IPS-NIHi11 (cell line): ENCODE measurements at regions not wholly inside any gene's neighbourhood (a gene's known extent, or its start where the extent isn't known, plus 50 kb on each side); places are given as distances from the start of the nearest gene placed in this dataset.
A peak's percentile ranks its signal among the peaks of the same experiment; 100 is the strongest.

Source experiments
- DNase-seq: peaks from one replicate; pipeline ENCODE4 v3.0.0; 2012; ENCODE audit warnings: mixed read lengths, low spot score

DNA sequence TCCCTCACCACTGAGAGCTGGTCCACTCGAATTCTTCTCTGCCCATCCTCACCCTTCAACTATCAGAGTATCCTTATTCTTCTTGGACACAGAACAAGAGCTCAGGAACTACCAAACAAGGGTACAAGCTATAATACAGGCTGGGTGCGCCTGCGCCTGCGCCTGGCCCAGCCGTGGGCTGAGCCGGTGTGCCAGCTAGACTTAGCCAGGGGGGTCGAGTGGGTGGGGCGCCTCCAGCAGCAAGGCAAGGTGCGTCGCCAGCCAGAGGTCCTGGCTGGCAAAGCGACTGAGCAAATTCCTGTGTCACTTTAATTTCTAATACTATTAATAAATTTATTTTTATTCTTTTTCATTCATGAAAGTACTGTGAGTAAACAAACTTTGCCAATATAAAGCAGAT lies 1072.6 kb upstream of the PIK3C3 start:
- DNase-seq, result no peak

DNA sequence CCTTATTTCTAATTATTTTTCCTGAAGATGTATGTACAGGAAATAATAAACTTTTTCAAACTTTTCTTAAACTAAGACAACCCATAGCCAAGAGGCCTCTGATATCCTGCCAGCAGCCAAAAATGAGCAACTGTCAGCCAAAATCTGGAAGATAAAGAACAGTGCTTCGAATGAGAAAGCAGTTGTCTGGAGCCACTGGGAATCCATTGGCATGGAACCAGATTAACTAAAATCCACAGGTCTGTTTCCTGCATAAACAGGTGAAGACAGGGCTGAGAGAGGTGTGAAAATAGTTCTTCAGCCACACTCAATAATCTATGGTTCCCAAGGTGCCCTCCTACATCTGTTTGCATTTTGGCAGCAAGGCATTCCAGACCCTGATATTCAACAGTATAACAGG lies 1076.7 kb upstream of the PIK3C3 start:
- peak; percentile 18 for DNase-seq

DNA sequence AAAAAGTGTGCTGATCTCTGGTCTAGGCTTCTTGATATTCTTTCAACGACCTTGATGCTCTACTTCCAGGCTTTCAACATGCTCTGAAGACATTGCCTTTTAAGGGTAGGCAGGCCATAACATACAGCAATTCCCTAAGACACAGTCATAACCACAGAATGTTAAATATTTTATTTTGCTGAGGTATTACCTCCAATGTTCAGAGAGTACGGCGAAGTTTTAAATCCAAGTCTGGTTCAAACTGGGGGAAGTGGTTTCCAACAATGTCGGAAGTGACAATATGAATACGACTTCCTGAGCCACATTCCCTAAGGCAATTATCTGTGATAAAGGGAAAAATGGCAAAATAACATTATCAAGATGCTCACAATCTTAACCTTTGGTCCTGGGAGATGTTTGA lies 1077.9 kb upstream of the PIK3C3 start:
- DNase-seq, result no peak

DNA sequence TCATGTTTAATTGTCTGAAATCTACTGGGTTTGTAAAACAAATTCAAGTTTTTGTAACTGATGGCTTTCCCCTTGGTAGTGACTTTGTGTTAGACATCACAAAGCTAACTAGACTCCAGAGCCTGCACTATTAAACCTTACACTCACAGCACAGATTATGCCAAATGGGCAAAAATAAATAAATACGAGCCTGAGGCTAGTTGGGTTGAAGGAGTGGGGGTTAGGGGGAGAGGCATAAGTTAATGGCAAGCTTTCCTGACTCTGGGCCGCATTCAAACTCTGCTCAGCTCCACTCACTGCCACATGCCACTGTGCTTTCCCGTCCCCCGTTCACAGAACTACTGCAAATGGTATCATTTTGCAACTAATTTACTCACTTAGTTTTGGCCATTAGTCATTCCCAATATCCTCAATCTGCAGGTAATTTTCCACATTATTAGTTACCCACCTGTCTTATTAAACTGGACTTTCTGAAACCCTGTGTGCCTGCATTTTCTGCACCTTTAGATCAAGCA lies 1079.9 kb upstream of the PIK3C3 start:
- no peak for DNase-seq

DNA sequence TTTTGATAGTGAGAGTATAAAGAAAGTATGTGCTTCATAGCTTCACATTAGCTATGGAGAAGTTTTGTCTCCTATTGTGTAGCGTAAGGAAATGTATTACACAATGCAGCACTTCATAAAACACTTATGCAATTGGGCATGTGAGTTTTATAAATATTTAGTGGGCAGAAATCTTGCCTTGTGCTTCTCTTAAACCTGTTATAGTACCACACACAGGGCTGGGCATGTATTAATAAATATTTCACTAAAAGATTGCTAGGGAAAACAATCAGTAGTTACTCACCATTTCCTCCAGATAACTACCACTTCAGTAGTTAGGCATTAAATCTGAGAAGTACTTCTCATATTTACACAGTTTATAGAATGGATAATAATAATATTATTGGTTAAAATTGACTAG lies 1080.8 kb upstream of the PIK3C3 start:
- no peak for DNase-seq

DNA sequence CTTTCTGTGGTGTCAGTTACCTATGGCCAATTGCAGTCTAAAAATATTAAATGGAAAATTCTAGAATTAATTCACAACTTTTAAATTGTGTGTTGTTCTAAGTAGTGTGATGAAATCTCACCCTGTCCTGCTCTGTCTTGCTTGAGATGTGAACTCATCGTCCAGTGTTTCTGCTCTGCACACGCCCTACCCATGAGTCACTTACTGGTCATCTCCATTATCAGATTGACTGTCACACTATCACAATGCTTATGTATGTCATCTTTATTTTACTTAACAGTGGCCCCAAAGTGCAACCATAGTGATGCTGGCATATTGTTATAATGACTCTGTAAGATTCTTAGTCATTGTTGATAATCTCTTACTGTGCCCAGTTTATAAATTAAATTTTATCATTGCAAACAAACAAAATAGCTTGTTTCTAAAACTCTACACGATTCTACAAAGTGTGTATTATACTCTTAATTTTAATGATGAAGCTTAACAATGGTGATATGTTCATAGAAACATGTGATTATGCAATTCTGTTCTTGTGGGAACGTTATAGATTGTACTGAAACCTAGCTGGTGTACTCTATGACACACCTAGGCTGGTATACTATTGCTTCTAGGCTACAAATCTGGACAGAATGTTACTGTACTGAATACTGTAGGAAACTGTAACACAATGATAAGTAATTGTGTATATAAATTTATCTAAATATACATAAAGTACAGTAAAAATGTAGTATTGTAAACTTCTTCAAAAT lies 1086.8 kb upstream of the PIK3C3 start:
- DNase-seq, result no peak

DNA sequence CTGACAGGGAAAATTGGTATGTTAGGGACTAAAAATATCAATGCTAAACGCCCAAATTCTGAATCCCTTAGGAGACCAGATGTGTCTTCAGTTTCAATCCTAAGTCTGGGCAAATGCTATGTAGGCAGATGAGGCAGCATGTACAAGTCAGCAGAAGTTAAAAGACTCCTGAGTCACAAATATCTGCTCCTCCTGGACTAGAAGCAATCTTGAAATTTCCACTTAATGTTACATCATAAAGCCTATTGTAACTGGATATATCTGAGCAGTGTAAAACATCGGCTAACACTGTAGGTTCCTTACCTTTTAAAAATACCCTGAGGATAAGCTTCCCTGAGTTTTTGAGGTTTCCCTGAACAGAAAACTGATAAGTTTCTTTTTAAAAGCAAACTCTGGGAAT lies 1087.6 kb upstream of the PIK3C3 start:
- DNase-seq, result no peak

DNA sequence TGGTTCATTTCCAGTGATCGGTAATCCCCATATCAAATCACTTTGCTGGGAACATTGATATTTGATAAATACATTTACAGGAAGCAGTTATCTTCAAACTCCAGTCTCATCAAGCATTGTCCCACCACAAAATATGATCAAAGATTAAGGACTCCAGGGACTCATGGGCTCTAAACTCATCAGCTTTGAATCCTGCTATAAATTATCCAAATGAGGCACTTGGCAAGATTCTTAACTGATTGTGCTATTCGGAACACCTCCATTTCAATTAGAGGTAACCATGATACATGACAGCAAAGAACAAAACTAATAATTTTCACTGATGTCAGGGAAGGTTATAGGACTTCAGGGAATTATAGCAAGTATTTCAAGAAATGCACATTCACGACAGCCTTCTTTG lies 1088.1 kb upstream of the PIK3C3 start:
- no peak for DNase-seq

DNA sequence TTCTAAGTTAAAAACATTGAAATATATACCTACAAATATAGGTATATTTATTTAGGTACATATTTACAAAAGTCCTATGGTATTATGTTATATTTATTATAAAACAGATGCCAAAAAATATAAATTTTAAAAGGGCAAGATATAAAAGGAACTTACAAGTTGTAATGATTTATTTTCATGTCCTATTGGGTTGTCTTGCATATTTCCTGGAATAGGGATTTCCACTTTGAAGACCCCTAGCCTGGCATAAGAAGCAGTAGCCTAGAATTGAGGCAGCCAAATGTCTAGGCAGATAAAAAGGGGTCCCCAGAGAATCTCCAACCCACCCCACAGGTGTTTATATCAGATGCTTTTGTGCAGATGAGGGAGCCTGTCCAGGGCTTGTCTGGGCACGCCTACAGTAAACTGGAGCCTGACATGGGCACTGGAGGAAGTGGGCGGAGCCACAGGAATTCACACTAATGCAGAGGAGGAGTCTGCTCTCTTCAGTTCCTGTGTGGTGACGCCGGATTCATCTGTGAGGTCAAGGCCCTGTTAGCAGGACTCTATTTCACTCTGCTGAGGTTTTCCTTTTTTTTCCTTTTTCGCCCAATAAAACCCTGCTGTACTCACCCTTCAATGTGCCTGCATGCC lies 1088.9 kb upstream of the PIK3C3 start:
- no peak for DNase-seq

DNA sequence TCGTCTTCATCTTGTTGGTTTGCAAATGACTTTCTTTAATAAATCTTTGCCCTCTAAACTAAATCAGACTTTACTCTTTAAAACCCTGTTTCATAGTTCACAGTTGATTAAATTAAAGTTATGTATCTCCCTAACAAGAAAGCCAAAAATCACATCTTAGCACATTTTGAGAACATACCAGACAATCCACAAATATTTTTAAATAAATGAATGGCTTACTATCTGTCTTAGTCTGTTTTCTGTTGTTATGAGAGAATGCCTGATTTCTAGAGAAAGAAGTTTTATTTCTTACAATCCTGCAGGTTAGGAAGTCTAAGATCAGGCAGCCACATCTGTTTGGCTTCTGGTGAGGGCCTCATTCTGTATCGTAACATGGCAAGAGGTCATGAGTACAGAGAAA lies 1090.2 kb upstream of the PIK3C3 start:
- no peak for DNase-seq

DNA sequence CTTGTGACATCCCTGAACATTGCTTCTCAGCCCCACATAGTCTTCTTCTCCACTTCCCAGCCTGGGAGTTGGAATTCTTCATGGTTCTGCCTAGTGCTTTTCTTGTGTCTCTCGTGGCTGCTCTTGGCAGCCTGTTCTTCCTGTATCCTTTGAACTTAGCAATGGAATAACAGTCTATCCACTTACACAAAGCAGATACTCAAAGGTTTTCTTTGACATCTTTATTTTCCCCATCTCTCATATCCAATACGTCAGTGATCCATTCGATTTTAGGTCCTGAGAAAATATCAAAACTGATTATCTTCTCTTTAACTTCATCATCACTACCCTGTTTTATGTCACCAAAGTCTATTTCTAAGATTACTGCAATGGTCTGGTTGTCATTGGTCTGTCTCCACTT lies 1091.2 kb upstream of the PIK3C3 start:
- no peak for DNase-seq

DNA sequence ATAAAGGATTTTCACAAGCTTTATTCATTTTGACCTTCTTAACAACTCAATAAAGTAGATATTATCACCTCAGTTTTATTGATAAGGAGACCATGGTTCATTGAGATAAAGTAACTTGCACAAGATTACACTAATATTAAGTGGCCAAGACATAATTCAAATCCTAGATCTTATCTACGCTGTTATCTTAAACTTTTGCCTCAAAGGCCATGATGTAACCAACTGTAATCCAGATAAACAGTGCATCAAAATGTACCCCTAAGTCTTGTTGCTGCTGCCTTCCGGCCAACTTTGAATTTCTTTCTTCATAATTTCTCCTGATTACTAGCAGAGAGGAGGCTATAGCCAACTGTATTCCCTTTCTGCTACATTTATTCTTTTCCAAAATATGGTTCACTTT lies 1094.8 kb upstream of the PIK3C3 start:
- DNase-seq, result no peak

DNA sequence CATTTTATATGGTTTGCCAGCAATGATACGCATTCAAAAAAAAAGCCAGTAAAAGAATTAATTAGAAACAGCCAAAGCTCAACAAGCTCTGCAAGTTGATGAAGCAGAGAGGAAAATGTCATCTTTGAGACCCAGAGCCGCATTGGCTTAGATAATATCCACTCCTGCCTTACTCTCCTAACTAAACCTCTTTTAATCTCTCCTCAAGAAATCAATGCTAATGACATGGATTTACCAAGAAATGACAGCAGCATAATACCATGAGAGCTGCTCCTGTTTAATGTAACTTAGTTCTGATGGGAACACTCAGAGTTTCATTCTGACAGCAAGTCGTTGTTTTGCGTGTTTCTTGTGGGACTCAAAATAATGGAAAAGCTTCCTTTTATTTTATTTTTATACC lies 1099.4 kb upstream of the PIK3C3 start:
- no peak for DNase-seq

DNA sequence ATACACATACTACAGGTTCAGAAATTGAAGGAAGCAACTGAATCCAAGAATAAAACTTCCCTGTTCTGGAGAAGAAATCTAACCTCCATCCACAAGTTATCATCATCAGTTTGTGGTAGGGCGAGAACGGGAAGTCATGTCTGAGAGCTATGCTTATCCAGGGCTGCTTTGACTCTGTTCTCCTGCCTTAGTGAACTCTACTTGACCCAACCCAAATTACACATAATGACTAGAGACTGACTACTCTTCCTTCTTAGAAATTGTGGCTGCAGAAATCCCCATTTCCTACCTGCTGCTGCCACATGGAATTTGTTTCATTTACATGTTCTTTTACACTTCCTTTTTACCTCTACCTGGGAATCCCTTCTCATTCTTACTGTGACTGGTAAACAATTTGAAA lies 1102.6 kb upstream of the PIK3C3 start:
- no peak for DNase-seq

DNA sequence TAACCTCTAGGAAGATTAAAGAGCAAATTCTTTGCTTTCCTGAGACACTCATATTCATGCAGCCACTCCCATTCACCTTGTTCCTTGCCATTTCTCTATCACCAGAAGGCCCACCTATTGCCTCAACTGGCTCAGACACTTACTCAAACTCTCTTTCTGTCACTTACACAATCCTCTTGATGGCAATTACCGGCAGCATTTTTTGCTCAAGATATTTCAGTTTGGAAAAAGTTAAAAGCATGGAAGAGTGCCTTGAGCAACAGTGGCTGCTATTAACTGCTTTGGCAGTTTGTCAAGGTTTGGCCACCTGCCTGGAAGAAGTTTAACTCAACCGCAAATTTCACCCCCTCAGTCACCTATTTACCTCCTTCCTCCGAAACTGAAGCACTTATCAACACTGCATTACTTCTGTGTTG lies 1104.0 kb upstream of the PIK3C3 start:
- no peak for DNase-seq

DNA sequence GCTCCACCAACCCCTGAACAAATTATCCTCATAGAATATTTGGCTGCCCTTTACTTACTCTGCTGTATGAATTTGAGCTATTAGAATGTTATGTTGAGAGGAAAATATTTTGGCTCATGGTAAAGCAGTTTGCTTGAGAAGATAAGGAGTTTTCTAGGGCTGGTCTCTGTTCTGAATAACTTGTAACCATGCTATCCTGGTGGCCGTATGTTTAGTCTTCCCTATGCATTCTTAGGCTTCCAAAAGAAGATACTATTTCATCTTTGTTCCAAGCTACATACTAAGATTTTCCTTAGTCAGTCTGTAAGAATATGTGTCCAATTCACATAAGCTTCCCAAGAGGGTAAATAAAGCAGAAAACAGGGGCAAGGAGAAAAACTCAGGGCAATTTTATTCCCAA lies 1105.1 kb upstream of the PIK3C3 start:
- no peak for DNase-seq

DNA sequence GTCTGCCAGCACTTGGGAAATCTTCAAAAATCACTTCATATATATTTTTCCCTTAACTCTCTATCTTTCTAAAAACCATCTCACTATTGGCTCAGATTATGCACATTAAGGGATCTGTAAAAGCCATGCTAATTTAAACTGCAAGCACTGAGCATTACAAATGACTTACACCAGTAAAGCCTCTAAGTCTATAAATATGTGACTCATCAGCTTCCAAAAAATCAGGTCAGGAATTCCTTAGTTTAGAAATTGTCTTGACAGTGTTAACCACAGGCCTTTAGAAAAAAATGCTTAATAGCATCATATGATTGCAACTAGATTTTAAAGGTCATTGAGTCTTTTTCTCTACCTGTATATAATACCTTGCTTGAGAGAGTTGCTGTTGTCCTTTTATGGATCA lies 1113.6 kb upstream of the PIK3C3 start:
- DNase-seq, result no peak

DNA sequence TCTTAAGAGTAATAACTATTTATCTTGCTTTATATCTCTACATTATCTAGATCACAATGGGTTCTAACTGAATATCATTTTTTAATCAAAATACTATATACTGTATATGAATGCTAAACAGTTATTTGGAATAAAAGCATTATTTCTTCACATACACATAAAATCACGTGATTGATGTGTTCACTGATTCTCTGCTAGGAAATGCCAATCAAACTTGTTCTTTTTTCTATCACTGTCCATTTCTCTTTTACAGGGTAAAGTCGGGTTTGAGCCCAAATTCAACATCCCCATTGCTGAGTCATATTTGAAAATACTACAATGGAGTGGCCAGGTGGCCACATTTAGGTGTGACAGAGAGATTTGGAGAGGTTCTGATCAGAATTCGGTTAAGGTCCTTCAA lies 1114.0 kb upstream of the PIK3C3 start:
- no peak for DNase-seq

DNA sequence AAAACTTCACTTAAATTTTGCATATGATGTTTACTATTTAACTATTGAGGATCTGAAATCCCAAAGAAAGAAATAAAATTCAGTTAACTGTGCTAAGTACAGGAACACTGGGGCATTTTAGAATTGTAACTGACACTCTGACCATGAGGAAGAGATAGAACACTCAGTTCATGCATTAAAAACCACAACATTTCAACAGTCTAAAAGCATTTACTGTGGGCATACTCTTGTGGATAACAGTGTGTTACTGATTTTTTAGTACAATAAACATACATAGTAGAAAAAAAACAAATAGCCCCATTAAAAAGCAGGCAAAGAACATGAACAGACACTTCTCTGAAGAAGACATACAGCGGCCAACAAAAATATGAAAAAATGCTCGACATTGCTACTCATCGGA lies 1122.7 kb upstream of the PIK3C3 start:
- DNase-seq, result no peak

DNA sequence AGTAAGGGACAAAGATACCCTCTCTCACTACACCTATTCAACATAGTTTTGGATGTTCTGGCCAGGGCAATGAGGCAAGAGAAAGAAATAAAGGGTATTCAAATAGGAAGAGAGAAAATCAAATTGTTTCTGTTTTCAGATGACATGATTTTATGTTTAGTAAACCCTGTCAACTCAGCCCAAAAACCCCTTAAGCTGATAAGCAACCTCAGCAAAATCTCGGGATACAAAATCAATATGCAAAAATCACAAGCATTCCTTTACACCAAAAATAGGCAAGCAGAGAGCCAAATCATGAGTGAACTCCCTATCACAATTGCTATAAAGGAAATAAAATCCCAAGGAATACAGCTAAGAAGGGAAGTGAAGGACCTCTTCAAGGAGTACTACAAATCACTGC lies 1130.7 kb upstream of the PIK3C3 start:
- no peak for DNase-seq

DNA sequence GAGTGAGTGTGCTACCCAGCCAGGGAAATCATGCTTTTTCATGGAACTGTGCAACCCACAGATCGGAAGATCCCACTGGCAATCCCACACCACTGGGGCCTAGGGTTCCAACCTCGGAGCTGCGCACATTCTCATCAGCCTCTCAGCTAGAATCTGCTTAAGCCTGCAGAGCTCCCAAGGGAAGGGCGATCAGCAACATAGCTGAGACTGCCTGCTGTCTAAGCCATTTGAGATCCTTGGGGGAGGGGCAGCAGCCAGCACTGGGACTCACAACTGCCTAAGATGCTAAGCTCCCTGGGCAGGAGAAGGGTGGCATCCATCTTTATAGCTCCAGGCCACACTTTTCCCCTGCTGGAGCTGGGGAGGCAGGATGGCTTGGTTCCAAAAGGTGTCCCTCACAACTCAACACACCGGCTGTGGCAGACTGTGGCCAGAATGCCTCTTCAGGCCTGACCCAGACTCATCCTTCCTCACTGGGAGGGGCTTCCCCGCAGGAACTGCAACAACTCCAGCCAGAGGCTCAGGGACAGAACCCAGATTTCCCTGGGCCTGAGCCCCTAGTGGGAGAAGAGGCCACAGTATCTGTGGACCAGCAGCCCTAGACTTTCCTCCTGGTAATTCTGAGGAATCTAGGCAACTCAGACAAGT lies 1133.3 kb upstream of the PIK3C3 start:
- DNase-seq, result no peak

DNA sequence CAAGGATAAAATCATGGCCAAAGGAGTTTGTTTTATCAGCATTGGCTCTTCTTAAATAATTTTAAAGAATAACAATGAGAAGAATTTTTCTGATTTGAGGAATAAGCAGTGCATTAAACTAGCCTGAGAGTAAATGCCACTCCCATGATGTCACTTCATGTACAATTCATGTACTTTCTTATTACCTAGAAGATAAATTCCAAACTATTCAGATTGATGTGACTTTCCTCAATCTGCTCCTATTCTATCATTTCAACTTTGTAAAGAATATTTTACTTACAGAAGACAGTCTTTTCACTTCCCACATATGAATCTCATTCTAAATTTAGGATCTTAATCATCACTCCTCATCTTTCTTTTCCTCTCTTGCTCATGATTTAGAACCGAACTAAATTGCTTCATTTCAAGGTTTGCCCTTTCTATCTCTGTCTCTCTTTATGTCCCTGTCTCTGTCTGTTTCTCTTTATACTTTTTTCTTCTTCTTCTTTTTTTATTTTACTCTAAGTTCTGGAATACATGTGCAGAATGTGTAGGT lies 1142.0 kb upstream of the PIK3C3 start:
- no peak for DNase-seq

DNA sequence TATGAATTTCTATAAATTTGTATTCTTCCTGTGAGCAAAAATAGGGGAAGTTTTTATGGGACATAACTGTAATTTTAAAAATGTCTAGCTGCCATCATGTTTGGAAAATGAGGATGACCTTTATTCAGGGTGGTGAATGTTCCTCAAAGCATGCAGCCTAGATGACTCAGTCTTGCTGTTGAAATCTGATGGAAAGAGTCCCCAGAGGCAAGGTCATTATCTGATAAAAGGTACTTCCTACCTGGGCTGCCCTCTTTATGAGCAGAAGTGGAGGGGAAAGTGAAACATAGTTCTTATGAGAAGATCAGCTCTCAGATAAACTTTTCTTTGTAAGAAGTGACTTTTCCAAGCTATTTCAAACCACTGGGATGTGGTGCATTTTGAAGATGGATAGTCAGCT lies 1144.7 kb upstream of the PIK3C3 start:
- DNase-seq, result no peak
